ENCODE measurements at regions not wholly inside any gene's neighbourhood (a gene's known extent, or its start where the extent isn't known, plus 50 kb on each side); places are given as distances from the start of the nearest gene placed in this dataset.

DNA sequence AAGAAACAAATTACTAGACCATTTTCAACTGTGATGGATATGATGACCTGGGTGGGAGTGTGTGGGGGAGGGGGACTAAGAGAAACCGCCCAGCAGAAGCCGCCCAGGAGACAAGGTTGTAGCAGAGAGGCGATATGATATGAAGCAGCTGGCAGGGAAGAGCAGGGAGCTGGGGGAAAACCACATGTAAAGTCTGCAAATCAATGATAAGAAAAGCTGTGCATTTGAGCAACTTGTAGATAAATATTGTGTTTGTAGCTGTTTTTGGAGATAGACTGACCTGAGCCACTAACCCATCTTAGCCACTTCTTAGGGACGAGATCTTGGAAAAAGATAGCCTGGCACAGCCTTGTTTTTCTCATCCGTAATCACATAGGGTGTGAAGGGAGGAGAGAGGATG lies 252.6 kb downstream of the SEC23IP start:
- ChIA-PET POLR2A (ENCODE audit: unreplicated experiment) (no interaction called here), CTCF (no interaction called here)
- no peaks in the 10 kb centered on the region for H3K9me2 ChIP-seq (ENCODE audit: insufficient read depth)
- no TSS peak for BruUV-seq (replicated peaks)
- no peaks in the 10 kb centered on the region for H3K79me2 ChIP-seq (ENCODE audit: low read depth)
- no peak overlapping the region for H3K4me2 ChIP-seq
- H3F3A ChIP-seq (ENCODE audit: insufficient read depth, low read depth): no peaks in the 10 kb centered on the region
- no peak for DNase-seq
- peaks cover 16% of the 10 kb centered on the region; the same call in 1 of the 2 replicates for H3K27me3 ChIP-seq (ENCODE audit: insufficient read depth, low read depth)
- no peak for TF ChIP-seq EZH2 (IDR thresholded peaks at IDR 0.05; ENCODE audit: low read depth)
- TF ChIP-seq, protein P1, sequence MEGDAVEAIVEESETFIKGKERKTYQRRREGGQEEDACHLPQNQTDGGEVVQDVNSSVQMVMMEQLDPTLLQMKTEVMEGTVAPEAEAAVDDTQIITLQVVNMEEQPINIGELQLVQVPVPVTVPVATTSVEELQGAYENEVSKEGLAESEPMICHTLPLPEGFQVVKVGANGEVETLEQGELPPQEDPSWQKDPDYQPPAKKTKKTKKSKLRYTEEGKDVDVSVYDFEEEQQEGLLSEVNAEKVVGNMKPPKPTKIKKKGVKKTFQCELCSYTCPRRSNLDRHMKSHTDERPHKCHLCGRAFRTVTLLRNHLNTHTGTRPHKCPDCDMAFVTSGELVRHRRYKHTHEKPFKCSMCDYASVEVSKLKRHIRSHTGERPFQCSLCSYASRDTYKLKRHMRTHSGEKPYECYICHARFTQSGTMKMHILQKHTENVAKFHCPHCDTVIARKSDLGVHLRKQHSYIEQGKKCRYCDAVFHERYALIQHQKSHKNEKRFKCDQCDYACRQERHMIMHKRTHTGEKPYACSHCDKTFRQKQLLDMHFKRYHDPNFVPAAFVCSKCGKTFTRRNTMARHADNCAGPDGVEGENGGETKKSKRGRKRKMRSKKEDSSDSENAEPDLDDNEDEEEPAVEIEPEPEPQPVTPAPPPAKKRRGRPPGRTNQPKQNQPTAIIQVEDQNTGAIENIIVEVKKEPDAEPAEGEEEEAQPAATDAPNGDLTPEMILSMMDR (conservative IDR thresholded peaks at IDR 0.05): no peak
- no peak overlapping the region for H2AFZ ChIP-seq
- no peak overlapping the region for H3K4me3 ChIP-seq
- H4K20me1 ChIP-seq (ENCODE audit: insufficient read depth): no peaks in the 10 kb centered on the region
- intact Hi-C loops (cut with micrococcal nuclease; ENCODE audit: unreplicated experiment): no loop called here
- H3K27ac ChIP-seq: no peak overlapping the region
- H3K36me3 ChIP-seq (ENCODE audit: low read depth): no peaks in the 10 kb centered on the region
- H3K4me1 ChIP-seq (replicated peaks; ENCODE audit: insufficient read depth): no peaks in the 10 kb centered on the region
- no peaks in the 10 kb centered on the region for H3K9me3 ChIP-seq (ENCODE audit: insufficient read depth, low read depth)

DNA sequence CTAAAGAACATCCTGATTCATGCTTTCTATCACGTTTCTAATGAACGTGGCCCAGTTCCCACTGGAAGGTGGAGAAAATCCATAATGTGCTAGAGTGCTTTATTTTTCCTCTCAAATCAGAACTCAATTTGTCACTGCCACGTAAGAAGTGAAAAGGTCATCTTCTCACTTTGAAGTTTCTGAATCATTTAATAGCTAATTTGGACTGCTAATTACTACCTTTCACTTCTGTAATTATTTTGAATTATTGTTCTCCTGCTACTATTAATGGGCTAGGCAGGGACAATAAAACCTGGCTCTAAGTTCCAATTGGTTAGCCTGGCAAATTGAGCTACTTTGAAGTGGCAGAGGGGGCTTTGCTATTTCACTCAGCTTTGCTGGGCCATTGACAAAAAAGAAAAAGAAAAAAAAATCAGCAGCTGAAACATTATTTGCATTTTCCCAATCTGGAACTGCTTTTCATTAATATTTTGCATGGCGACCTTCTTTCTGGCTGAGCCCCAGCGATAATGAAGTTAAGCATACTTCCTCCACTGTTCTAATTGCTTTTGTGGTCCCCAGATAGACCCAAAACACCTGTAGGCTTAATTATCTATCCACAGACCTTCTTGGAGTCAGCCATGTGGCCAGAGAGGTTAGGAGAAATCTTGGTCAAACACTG lies 264.2 kb downstream of the SEC23IP start:
- ChIA-PET POLR2A (ENCODE audit: unreplicated experiment) (no interaction called here), CTCF (no interaction called here)
- Histone ChIP-seq H3F3A (ENCODE audit: insufficient read depth, low read depth) (no peaks in the 10 kb centered on the region), H3K36me3 (ENCODE audit: low read depth) (no peaks in the 10 kb centered on the region), H4K20me1 (ENCODE audit: insufficient read depth) (no peaks in the 10 kb centered on the region), H3K27me3 (ENCODE audit: insufficient read depth, low read depth) (no peaks in the 10 kb centered on the region), H3K9me2 (ENCODE audit: insufficient read depth) (no peaks in the 10 kb centered on the region), H2AFZ (no peak overlapping the region), H3K9me3 (ENCODE audit: insufficient read depth, low read depth) (no peaks in the 10 kb centered on the region), H3K79me2 (ENCODE audit: low read depth) (no peaks in the 10 kb centered on the region), H3K4me3 (no peak overlapping the region), H3K4me2 (no peak overlapping the region), H3K4me1 (replicated peaks; ENCODE audit: insufficient read depth) (no peaks in the 10 kb centered on the region), H3K27ac (no peak overlapping the region)
- intact Hi-C loops (cut with micrococcal nuclease; ENCODE audit: unreplicated experiment): no loop called here
- TF ChIP-seq EZH2 (IDR thresholded peaks at IDR 0.05; ENCODE audit: low read depth): no peak
- TF ChIP-seq, protein P1 (conservative IDR thresholded peaks at IDR 0.05): no peak
- BruUV-seq (replicated peaks): no TSS peak
- DNase-seq: no peak

DNA sequence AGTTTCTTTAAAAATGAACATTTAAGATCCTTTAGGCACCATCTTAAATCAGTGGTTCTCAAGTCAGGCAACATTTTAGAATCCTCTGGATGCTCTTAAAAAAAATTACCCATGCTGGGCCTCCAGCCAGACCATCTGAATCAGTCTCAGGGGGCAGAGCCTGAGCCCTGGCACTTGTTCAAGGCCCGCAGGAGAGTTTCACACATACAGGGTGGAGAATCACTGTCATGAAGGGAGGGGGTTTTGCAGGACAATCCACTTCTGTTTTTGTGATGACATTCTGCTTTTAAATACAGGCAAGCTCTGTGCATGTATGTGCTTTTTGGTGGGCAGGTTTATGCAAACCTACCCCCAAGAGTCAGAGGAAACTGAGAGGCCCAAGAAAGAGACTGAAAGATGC lies 268.6 kb downstream of the SEC23IP start:
- no peaks in the 10 kb centered on the region for H3F3A ChIP-seq (ENCODE audit: insufficient read depth, low read depth)
- H3K4me3 ChIP-seq: no peak overlapping the region
- no peaks in the 10 kb centered on the region for H3K9me2 ChIP-seq (ENCODE audit: insufficient read depth)
- CTCF ChIA-PET: no interaction called here
- POLR2A ChIA-PET (ENCODE audit: unreplicated experiment): no interaction called here
- no peaks in the 10 kb centered on the region for H3K36me3 ChIP-seq (ENCODE audit: low read depth)
- H3K4me1 ChIP-seq (replicated peaks; ENCODE audit: insufficient read depth): no peaks in the 10 kb centered on the region
- no peaks in the 10 kb centered on the region for H4K20me1 ChIP-seq (ENCODE audit: insufficient read depth)
- DNase-seq: no peak
- no peaks in the 10 kb centered on the region for H3K27me3 ChIP-seq (ENCODE audit: insufficient read depth, low read depth)
- no peak overlapping the region for H3K27ac ChIP-seq
- intact Hi-C loops (cut with micrococcal nuclease; ENCODE audit: unreplicated experiment): no loop called here
- BruUV-seq (replicated peaks): no TSS peak
- TF ChIP-seq, protein P1 (conservative IDR thresholded peaks at IDR 0.05): no peak
- no peak for TF ChIP-seq EZH2 (IDR thresholded peaks at IDR 0.05; ENCODE audit: low read depth)
- no peaks in the 10 kb centered on the region for H3K9me3 ChIP-seq (ENCODE audit: insufficient read depth, low read depth)
- H2AFZ ChIP-seq: no peak overlapping the region
- H3K79me2 ChIP-seq (ENCODE audit: low read depth): no peaks in the 10 kb centered on the region
- H3K4me2 ChIP-seq: no peak overlapping the region
